ENCODE measurements at regions not wholly inside any gene's neighbourhood (a gene's known extent, or its start where the extent isn't known, plus 50 kb on each side); places are given as distances from the start of the nearest gene placed in this dataset.

- ChIA-PET POLR2A (no interaction called here), CTCF (no interaction called here)
- in situ Hi-C loops (cut with HindIII; ENCODE audit: low pct_unique_long_range_greater_than_20kb, low sequenced_read_pairs) (no loop called here), intact Hi-C loops (cut with micrococcal nuclease; ENCODE audit: unreplicated experiment) (no loop called here)
- H3K4me3 ChIP-seq (ENCODE audit: low read depth in 2 of 2, low read length in 2 of 2) = no peak overlapping the region
- no peaks in the 10 kb centered on the region for H3K27me3 ChIP-seq (ENCODE audit: control insufficient read depth, insufficient read depth, low read length)
- no peak for ATAC-seq
- no peak for DNase-seq (ENCODE audit: low read depth, low spot score)
- no TSS peak for BruUV-seq (replicated peaks)
- no peaks in the 10 kb centered on the region for H3K9me3 ChIP-seq (ENCODE audit: control insufficient read depth, insufficient read depth, low read depth, low read length)
- TF ChIP-seq, protein P1, sequence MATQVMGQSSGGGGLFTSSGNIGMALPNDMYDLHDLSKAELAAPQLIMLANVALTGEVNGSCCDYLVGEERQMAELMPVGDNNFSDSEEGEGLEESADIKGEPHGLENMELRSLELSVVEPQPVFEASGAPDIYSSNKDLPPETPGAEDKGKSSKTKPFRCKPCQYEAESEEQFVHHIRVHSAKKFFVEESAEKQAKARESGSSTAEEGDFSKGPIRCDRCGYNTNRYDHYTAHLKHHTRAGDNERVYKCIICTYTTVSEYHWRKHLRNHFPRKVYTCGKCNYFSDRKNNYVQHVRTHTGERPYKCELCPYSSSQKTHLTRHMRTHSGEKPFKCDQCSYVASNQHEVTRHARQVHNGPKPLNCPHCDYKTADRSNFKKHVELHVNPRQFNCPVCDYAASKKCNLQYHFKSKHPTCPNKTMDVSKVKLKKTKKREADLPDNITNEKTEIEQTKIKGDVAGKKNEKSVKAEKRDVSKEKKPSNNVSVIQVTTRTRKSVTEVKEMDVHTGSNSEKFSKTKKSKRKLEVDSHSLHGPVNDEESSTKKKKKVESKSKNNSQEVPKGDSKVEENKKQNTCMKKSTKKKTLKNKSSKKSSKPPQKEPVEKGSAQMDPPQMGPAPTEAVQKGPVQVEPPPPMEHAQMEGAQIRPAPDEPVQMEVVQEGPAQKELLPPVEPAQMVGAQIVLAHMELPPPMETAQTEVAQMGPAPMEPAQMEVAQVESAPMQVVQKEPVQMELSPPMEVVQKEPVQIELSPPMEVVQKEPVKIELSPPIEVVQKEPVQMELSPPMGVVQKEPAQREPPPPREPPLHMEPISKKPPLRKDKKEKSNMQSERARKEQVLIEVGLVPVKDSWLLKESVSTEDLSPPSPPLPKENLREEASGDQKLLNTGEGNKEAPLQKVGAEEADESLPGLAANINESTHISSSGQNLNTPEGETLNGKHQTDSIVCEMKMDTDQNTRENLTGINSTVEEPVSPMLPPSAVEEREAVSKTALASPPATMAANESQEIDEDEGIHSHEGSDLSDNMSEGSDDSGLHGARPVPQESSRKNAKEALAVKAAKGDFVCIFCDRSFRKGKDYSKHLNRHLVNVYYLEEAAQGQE (IDR thresholded peaks at IDR 0.05; ENCODE audit: insufficient read depth in 1 of 2, low read depth in 2 of 2, low read length in 1 of 2) = no peak
- TF ChIP-seq SIN3A (IDR thresholded peaks at IDR 0.05; ENCODE audit: borderline replicate concordance, insufficient read depth, low read depth, low read length) = no peak
- TF ChIP-seq POLR2AphosphoS5 (IDR thresholded peaks at IDR 0.05; ENCODE audit: low read depth, low read length) = no peak
- TF ChIP-seq TCF7L2 (IDR thresholded peaks at IDR 0.05; ENCODE audit: low read depth, low read length) = no peak
- TF ChIP-seq CTCF (IDR thresholded peaks at IDR 0.05) = no peak
- H3K27ac ChIP-seq (ENCODE audit: low read length) = no peak overlapping the region
- no peaks in the 10 kb centered on the region for H3K36me3 ChIP-seq (ENCODE audit: control insufficient read depth, insufficient read depth, low read length)
- H3K4me1 ChIP-seq (ENCODE audit: control insufficient read depth, insufficient read depth, low read length) = no peaks in the 10 kb centered on the region
Observed at GRCh38 chr2:226011716-226012450, 612.4 kb downstream of the NYAP2 start.

GRCh38 chr2:226002438-226002837, 602.9 kb downstream of the NYAP2 start:
- H3K27me3 ChIP-seq (ENCODE audit: control insufficient read depth, insufficient read depth, low read length) = no peaks in the 10 kb centered on the region
- TF ChIP-seq TCF7L2 (IDR thresholded peaks at IDR 0.05; ENCODE audit: low read depth, low read length) = no peak
- TF ChIP-seq, protein P1 (IDR thresholded peaks at IDR 0.05; ENCODE audit: insufficient read depth in 1 of 2, low read depth in 2 of 2, low read length in 1 of 2) = no peak
- TF ChIP-seq SIN3A (IDR thresholded peaks at IDR 0.05; ENCODE audit: borderline replicate concordance, insufficient read depth, low read depth, low read length) = no peak
- TF ChIP-seq POLR2AphosphoS5 (IDR thresholded peaks at IDR 0.05; ENCODE audit: low read depth, low read length) = no peak
- TF ChIP-seq CTCF (IDR thresholded peaks at IDR 0.05) = no peak
- in situ Hi-C loops (cut with HindIII; ENCODE audit: low pct_unique_long_range_greater_than_20kb, low sequenced_read_pairs) (no loop called here), intact Hi-C loops (cut with micrococcal nuclease; ENCODE audit: unreplicated experiment) (no loop called here)
- ATAC-seq = no peak
- ChIA-PET CTCF (no interaction called here), POLR2A (no interaction called here)
- no peak overlapping the region for H3K4me3 ChIP-seq (ENCODE audit: low read depth in 2 of 2, low read length in 2 of 2)
- no TSS peak for BruUV-seq (replicated peaks)
- no peaks in the 10 kb centered on the region; the same call in 1 of the 2 replicates for H3K9me3 ChIP-seq (ENCODE audit: control insufficient read depth, insufficient read depth, low read depth, low read length)
- no peak overlapping the region for H3K27ac ChIP-seq (ENCODE audit: low read length)
- H3K4me1 ChIP-seq (ENCODE audit: control insufficient read depth, insufficient read depth, low read length) = no peaks in the 10 kb centered on the region
- DNase-seq (ENCODE audit: low read depth, low spot score) = no peak
- no peaks in the 10 kb centered on the region for H3K36me3 ChIP-seq (ENCODE audit: control insufficient read depth, insufficient read depth, low read length)

All from Panc1 (cell line).